Fibroblast of the aortic adventitia (primary cell): ENCODE measurements at regions not wholly inside any gene's neighbourhood (a gene's known extent, or its start where the extent isn't known, plus 50 kb on each side); places are given as distances from the start of the nearest gene placed in this dataset.

Source experiments
- DNase-seq: peaks from one replicate; pipeline ENCODE4 v3.0.0-alpha.2; 2010; ENCODE audit warnings: low read depth
- H3K4me3 ChIP-seq: 2 replicates; pipeline ENCODE4 v1.5.1; 2011; ENCODE audit warnings: low read depth, mild to moderate bottlenecking, control low read depth, low read length, moderate library complexity
- TF ChIP-seq, protein P1 (sequence below): IDR thresholded peaks from 2 replicates; pipeline ENCODE4 v1.5.1; 2011; ENCODE audit warnings: mild to moderate bottlenecking, low read length, control low read depth, inconsistent platforms; ENCODE audit not compliant: insufficient read depth

DNA sequence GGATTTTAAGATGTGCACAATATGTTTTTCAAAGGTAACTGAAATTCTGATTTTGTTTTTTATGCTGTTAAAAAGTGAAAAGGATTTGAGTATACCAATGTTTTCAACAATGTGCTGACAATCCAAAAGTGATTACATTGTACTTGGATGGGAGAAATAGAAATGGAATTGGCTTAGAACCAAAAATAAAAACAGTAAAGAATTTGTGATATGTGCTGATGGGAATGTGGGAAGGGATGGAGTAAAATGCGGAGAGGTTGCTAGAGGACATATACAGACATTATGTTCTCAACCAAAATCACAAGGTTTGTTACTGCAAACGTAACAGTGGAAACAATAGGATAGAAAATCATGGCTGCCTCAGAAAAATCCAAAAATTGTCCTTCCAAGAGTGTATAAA is 279.3 kb upstream of the TENM4 start:
- no peak for DNase-seq
- TF ChIP-seq, protein P1, sequence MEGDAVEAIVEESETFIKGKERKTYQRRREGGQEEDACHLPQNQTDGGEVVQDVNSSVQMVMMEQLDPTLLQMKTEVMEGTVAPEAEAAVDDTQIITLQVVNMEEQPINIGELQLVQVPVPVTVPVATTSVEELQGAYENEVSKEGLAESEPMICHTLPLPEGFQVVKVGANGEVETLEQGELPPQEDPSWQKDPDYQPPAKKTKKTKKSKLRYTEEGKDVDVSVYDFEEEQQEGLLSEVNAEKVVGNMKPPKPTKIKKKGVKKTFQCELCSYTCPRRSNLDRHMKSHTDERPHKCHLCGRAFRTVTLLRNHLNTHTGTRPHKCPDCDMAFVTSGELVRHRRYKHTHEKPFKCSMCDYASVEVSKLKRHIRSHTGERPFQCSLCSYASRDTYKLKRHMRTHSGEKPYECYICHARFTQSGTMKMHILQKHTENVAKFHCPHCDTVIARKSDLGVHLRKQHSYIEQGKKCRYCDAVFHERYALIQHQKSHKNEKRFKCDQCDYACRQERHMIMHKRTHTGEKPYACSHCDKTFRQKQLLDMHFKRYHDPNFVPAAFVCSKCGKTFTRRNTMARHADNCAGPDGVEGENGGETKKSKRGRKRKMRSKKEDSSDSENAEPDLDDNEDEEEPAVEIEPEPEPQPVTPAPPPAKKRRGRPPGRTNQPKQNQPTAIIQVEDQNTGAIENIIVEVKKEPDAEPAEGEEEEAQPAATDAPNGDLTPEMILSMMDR = no peak
- H3K4me3 ChIP-seq = no peak overlapping the region

DNA sequence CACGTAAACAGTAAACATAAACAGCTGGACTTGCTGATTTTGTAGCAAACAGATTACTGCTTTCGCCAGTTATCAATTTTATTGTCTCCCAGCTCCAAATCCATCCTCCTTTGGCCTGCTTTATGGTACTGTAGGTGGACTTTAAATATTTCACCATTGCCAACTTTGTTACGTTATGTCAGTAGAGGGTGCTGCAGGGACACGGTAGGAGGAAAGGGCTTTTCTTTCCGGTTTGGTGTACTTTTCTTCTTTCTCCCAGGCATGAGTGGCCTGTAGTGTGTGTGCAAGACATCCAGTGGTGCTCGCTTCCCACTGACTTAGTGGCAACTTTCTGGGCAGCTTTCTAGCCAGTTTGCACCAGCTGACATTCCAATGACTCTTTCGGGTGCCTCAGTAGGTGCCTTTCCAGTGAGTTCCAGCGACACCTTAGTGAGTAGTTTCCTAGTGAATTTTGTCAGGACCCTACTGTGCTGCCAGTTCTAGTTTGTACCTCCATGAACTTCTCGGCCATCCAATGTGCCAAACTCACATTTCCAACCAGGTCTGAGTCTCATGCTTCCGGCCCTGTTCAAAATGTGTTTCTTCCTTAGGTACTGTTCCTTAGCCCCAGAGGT is 267.6 kb upstream of the TENM4 start:
- DNase-seq = peak; percentile 32
- no peak overlapping the region for H3K4me3 ChIP-seq
- TF ChIP-seq, protein P1 = peak; percentile 39

DNA sequence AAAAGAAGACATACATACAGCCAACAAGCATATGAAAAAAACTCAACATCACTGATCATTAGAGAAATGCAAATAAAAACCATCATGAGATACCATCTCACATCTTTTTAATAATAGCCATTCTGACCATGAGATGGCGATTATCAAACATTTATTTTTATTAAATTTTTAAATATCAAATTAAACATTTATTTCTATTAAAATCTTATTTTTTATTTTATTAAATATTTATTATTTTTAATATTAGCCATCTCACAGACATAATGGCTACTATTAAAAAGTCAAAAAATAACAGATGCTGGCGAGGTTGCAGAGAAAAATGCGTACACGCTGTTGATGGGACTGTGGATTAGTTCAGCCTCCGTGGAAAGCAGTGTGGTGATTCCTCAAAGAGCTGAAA is 264.8 kb upstream of the TENM4 start:
- TF ChIP-seq, protein P1 = no peak
- DNase-seq = no peak
- no peak overlapping the region for H3K4me3 ChIP-seq

DNA sequence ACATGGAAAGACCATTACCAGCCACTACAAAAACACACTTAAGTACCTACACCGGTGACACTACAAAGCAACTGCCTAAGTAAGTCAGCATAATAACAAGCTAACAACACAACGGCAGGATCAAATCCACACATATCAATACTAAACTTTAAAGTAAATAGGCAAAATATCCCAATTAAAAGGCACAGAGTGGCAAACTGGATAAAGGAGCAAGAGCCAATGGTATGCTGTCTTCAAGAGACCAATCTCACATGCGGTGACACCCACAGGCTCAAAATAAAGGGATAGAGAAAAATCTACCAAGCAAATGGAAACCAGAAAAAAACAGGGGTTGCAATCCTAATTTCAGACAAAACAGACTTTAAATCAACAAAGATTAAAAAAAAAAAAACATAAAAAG is 261.5 kb upstream of the TENM4 start:
- H3K4me3 ChIP-seq = no peak overlapping the region
- TF ChIP-seq, protein P1 = no peak
- no peak for DNase-seq

DNA sequence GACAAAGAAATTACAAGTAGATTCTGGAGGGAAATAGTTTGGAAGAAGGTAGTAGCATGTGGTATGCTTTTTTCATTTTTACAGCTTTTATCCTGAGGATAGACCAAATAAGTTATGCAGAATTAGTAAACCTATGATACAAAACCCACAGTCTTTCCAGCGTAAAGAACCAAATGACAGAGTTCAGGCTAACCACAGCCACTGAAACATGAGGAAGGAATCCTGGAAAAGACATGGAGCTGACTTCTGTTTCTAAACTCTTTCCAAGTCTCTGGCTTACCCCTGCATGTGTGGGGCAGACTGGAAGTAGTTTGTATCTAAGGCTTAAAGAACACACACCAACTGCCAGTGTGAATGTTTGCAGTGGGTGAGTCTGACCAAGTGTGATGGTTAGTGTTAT is 258.4 kb upstream of the TENM4 start:
- no peak overlapping the region for H3K4me3 ChIP-seq
- TF ChIP-seq, protein P1 = no peak
- no peak for DNase-seq

DNA sequence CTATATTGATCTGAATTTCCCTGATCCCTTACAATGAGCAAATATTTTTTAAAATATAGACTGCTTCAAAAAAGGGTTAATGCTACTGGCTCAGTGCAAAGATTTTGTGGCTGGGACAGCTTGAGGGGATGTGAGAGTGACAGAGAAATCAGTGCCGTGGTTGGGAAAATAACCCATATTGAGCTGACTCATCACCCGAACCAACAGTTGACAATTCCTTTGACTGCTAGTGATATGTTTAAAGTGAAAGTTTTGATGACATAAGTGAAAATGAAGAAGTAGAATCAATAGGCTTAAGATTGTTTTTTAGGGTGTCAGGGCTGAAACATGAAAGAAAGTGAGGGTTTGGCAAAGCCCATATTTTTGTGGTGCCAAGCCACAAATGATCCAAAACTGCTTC is 257.1 kb upstream of the TENM4 start:
- no peak for DNase-seq
- TF ChIP-seq, protein P1 = no peak
- H3K4me3 ChIP-seq = no peak overlapping the region

DNA sequence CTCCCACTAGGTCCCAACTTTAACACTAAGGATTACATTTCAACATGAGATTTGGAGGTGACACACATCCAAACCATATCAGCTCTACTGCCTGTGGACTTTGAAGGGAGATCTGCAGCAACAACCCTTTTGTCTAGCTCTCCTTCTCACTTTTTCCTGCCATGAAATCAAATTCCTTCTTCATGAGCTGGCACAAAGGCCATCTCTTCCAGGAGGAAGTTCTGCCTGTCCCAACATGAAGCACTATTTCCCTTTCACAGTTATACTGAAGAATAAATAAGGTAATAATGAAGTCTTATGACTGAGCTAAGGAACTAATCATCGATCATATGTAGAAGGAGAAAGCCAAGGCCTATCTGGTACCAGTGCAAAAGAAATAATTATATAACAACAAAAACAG is 253.5 kb upstream of the TENM4 start:
- TF ChIP-seq, protein P1 = no peak
- no peak overlapping the region for H3K4me3 ChIP-seq
- DNase-seq = no peak
